COLO668 (cell line): ENCODE measurements at regions not wholly inside any gene's neighbourhood (a gene's known extent, or its start where the extent isn't known, plus 50 kb on each side); places are given as distances from the start of the nearest gene placed in this dataset.

Experiments
- DNase-seq: peaks from one replicate; lab custom pipeline; 2025; ENCODE audit not compliant: unreplicated experiment; lab: John Stamatoyannopoulos, UW

GRCh38 chr12:93128332-93128707 lies 199.2 kb upstream of the EEA1 start:
- DNase-seq = peak; percentile 97

GRCh38 chr12:93130366-93131054 lies 201.4 kb upstream of the EEA1 start:
- DNase-seq = no peak

GRCh38 chr12:93133361-93133760 lies 204.3 kb upstream of the EEA1 start:
- DNase-seq = no peak

GRCh38 chr12:93134175-93134890 lies 205.2 kb upstream of the EEA1 start:
- no peak for DNase-seq

GRCh38 chr12:93134893-93135285 lies 205.8 kb upstream of the EEA1 start:
- no peak for DNase-seq

GRCh38 chr12:93135286-93136239 lies 206.5 kb upstream of the EEA1 start:
- DNase-seq = peak; percentile 63

GRCh38 chr12:93136253-93137055 lies 207.4 kb upstream of the EEA1 start:
- DNase-seq = no peak

- no peak for DNase-seq
Measured at GRCh38 chr12:93137656-93138612, 208.8 kb upstream of the EEA1 start.

- DNase-seq = no peak
Measured at GRCh38 chr12:93139028-93139665, 210.1 kb upstream of the EEA1 start.

- no peak for DNase-seq
Measured at GRCh38 chr12:93140325-93140724, 211.2 kb upstream of the EEA1 start.

GRCh38 chr12:93140801-93141200 lies 211.7 kb upstream of the EEA1 start:
- no peak for DNase-seq

GRCh38 chr12:93142881-93143280 lies 213.8 kb upstream of the EEA1 start:
- no peak for DNase-seq

GRCh38 chr12:93144109-93144508 lies 215.0 kb upstream of the EEA1 start:
- no peak for DNase-seq

GRCh38 chr12:93145086-93145485 lies 216.0 kb upstream of the EEA1 start:
- no peak for DNase-seq

- peak; percentile 27 for DNase-seq
Measured at GRCh38 chr12:93146263-93146939, 217.3 kb upstream of the EEA1 start.

- no peak for DNase-seq
Measured at GRCh38 chr12:93146970-93147369, 217.9 kb upstream of the EEA1 start.

GRCh38 chr12:93148412-93148811 lies 219.3 kb upstream of the EEA1 start:
- DNase-seq = no peak

GRCh38 chr12:93149229-93149628 lies 220.1 kb upstream of the EEA1 start:
- no peak for DNase-seq
